K562 (cell line): ENCODE measurements at regions not wholly inside any gene's neighbourhood (a gene's known extent, or its start where the extent isn't known, plus 50 kb on each side); places are given as distances from the start of the nearest gene placed in this dataset.
A peak's percentile ranks its signal among the peaks of the same experiment; 100 is the strongest.

ENCODE experiments used
- MIER1 ChIP-seq: fragments of 450-650 bp; IDR thresholded peaks from 2 replicates; pipeline ENCODE4 v1.6.1; 2016; ENCODE audit warnings: antibody characterized with exemption, mild to moderate bottlenecking, low read depth
- MLLT1 ChIP-seq, 2 experiments: fragments of 450-650 bp; IDR thresholded peaks; 2 replicates each; pipeline ENCODE4 v1.6.1; 2016
- REST ChIP-seq, 2 experiments: fragments of 450-650 bp; formaldehyde crosslinking in 1 of 2; IDR thresholded peaks; 2 replicates each; pipeline versions ENCODE4 v1.4.0 to v1.6.1; 2014 to 2020; ENCODE audit warnings: mild to moderate bottlenecking in 2 of 2, borderline replicate concordance in 1 of 2, low read depth in 1 of 2
- RREB1 ChIP-seq: fragments of 250-450 bp; sonication (Bioruptor Pico); IDR thresholded peaks from 2 replicates; pipeline ENCODE4 v1.4.0; 2020
- TEAD1 ChIP-seq, 2 experiments: fragments of 450-650 bp in 1 of 2; sonication (generic) in 1 of 2; formaldehyde crosslinking; IDR thresholded peaks; 2 replicates each; pipeline versions ENCODE4 v1.4.0 to v1.8.0; 2020 to 2022; ENCODE audit warnings: mild to moderate bottlenecking in 2 of 2, missing genetic modification reagents in 1 of 2
- ZNF695 ChIP-seq: fragments of 450-650 bp; formaldehyde crosslinking; IDR thresholded peaks from 2 replicates; pipeline ENCODE4 v1.4.0; 2020; ENCODE audit warnings: mild to moderate bottlenecking, moderate library complexity

- TF ChIP-seq MLLT1 (IDR thresholded peaks at IDR 0.05) (no peak), MIER1 (peak; percentile 81), REST (IDR thresholded peaks at IDR 0.05; ENCODE audit: borderline replicate concordance) (peak; percentile 96), REST (CRISPR knock-in tag; IDR thresholded peaks at IDR 0.05; ENCODE audit: low read depth) (peak; percentile 84), TEAD1 (CRISPR knock-in tag; IDR thresholded peaks at IDR 0.05) (no peak), RREB1 (CRISPR knock-in tag) (no peak), ZNF695 (no peak)
Observed at GRCh38 chr18:35775887-35776286, 194.3 kb downstream of the GALNT1 start (continued).
